D341Med (cell line): ENCODE measurements at regions not wholly inside any gene's neighbourhood (a gene's known extent, or its start where the extent isn't known, plus 50 kb on each side); places are given as distances from the start of the nearest gene placed in this dataset.

Source experiments
- DNase-seq: peaks from one replicate; pipeline ENCODE4 v3.0.0; 2012; ENCODE audit warnings: low spot score

DNA sequence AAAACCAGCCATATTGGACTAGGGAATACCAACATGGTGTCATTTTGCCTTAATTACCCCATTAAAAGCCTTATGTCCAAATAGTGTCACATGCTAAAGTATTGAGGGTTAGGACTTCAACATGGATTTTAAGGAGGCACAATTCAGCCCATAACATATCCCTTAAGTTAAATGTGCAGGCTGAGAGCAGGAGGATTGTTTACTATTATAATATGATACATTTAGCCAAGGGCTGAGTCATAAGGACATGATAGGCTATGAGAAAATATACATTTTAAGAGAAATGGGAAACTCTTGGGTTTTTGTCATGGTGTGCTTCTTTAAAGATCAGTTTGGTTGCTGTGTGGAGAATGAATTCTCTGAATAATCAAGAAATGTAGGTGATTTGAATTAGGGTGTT is 136.8 kb downstream of the RDH14 start:
- no peak for DNase-seq

DNA sequence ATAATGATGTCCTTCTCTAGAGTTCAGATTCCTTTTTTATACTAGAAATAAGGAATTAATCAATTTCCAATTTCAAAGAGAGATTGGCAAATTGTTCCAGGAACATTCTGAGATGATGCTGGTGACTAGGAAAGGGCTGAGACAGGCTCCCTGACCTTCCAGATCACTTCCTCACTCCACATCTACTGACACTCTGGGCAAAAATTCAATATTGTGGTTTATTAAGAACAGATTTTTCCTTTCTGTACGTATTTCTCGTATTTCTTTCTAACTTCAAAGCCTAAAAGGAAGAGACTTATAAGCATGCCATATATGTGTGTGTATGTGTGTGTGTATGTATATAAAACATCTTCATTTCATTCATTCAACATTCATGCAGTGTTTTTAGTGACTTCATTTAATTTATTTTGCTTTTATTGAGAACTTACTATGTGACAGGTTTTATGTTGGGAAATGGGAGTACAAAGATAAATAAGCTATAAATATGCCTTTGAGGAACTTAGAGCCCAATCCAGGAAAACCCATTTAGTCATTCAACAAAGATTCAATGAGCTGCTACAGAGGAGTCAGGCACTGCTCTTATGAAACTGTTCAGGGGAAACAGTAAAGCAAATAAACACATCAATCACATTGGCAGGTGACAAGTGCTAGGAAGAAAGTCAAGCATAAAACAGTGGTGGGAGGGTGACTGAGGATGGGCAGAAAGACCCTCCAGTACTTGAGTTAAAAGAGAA is 137.9 kb downstream of the RDH14 start:
- DNase-seq = no peak

DNA sequence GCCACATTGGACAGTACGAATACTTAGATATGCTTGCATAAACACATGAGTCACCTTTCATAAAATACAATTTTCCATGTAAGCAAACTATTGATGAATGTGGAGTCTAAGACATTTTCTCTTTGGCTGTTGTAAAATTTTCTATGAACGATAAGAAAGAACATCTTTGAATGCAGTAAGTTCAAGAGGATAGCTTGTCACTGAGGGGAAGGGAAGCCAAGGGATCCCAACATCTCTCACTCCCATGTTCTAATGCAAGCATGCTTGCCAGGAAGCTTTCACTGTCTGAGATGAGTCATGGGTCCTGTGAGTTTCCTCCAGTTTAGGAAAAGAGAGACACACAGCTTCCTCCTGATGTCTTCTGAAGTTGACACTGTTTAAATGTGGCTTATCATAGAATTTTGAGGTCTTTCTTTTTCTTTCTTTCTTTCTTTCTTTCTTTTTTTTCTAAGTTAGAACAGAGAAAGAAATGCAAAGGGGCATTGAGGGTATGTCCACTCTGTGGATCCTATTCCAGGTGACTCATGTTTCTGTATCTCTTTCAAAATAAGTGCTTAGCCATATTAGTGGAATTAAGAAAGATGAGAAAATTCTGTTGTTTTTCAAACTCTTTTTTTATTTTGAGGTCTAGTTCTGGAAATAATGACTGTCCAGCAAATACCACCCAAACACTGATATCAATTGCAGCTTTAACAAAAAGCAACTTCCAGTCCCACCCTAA is 146.6 kb downstream of the RDH14 start:
- DNase-seq = no peak

- no peak for DNase-seq
Observed at GRCh38 chr2:18412980-18413675, 147.3 kb downstream of the RDH14 start.

DNA sequence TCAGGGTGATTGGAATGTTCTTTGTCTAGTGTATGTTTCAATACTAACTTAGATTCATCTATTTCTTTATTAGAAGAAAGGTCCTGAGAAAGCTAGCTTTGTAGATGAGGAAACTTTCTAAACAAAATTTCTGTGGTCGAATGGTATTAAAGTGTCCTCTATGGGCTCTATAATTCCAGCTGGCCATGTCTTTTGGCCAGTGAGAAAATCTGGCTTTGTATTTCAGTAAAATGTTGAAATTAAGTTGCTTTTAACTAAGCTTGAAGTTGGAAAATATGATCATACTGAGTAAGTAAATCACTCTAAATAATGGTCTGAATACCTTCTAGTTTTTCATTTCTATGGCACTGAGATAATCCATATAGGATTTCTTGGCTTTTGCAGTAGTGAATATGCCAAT is 148.8 kb downstream of the RDH14 start:
- DNase-seq = no peak

GRCh38 chr2:18410543-18410942 is 149.9 kb downstream of the RDH14 start:
- DNase-seq = no peak

DNA sequence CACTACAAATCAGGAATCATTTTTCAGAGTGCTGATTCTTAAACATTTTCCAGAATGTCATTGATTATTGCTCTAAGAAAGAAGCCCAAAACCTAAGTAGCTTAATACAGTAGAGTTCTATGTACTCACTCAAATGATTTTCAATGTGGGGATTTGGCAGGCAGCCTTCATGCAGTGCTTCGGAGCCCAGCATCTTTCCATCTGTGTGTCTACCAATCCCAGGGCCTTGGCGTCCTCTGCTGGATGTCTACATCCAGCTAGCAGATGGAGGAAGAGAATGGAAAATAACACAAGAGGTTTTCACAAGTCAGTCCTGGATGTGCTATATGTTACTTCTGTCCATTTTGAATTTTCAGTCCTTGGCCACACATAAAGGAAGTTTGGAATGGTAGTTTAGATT is 151.8 kb downstream of the RDH14 start:
- DNase-seq = no peak

GRCh38 chr2:18406219-18406618 is 154.2 kb downstream of the RDH14 start:
- no peak for DNase-seq

- DNase-seq = no peak
Observed at GRCh38 chr2:18404708-18405107, 155.7 kb downstream of the RDH14 start.

- no peak for DNase-seq
Observed at GRCh38 chr2:18403921-18404522, 156.4 kb downstream of the RDH14 start.

- DNase-seq = no peak
Observed at GRCh38 chr2:18402831-18403230, 157.6 kb downstream of the RDH14 start.

- DNase-seq = no peak
Observed at GRCh38 chr2:18401471-18401870, 159.0 kb downstream of the RDH14 start.

GRCh38 chr2:18399601-18400000 is 160.9 kb downstream of the RDH14 start:
- DNase-seq = no peak

GRCh38 chr2:18398833-18399232 is 161.6 kb downstream of the RDH14 start:
- no peak for DNase-seq

DNA sequence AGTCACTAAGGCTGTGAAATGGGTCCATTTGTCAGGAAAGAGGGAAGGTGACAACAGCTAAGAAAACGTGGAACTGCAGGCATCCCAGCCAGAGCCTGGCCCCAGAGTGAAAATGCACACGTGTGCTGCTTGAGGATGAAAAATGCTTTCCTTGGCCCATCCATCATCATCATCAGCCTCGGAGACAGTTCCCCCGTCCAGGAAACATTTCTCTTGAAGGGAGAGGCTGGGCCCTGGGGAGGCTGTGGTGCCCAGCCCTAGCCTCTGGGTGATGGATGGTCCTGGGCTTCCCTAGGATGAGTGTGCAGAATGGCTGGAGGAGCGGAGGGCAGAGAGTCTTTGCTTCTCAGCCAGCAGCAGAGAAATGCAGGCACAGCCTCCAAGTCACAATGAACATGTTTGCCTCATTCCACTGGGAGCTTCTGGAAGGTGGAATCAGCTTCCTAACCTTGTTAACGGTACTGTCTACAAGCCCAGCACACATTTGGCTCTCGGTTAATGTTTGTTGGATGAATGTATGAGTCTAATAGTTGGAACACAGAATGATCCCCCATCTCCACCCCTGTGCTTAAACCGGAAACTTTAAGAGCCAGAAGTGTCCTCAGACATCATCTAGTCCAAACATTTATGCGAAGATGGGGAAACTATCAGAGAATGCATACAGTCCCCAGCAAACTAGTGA is 164.0 kb downstream of the RDH14 start:
- DNase-seq = no peak

DNA sequence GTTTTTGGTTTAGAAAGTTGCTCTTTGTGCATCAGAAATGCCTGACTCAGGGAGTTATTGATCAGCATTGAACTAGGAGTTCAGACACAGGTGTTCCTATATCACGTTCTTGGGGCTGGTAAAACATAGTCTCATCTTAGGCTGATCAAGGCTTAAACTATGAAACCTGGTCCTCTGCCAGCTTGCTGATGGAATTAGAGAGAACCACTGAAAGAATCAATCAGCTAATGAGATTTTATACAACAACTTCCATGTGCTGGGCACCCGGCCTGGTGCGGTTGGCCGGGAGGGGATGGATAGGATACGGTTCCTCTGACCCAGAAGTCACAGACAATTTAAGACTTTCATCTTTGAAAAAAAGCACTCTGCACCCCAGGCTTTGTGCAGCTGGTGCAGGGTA is 164.9 kb downstream of the RDH14 start:
- no peak for DNase-seq

- peak; percentile 61 for DNase-seq
Observed at GRCh38 chr2:18387441-18388206, 172.8 kb downstream of the RDH14 start.

- DNase-seq = no peak
Observed at GRCh38 chr2:18384242-18384641, 176.2 kb downstream of the RDH14 start.

DNA sequence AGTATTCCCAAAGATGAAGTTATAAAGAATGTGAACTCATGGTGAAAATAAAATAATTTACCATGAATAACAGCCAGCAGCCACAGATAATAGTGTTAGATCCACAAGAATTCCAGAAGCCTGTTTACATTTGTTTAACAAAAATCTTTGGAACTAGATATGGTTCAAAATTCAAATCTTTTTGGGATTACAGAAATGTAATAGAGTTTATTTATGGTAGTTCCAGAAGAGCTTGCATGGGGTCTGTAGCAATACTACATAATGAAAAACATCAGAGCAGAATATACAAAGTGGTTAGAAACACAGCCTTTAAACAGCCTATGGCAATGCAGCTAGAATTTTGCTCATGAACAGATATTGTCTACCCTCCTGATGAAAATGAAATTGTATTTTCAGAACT is 179.1 kb downstream of the RDH14 start:
- no peak for DNase-seq

- no peak for DNase-seq
Observed at GRCh38 chr2:18380321-18380720, 180.1 kb downstream of the RDH14 start.

DNA sequence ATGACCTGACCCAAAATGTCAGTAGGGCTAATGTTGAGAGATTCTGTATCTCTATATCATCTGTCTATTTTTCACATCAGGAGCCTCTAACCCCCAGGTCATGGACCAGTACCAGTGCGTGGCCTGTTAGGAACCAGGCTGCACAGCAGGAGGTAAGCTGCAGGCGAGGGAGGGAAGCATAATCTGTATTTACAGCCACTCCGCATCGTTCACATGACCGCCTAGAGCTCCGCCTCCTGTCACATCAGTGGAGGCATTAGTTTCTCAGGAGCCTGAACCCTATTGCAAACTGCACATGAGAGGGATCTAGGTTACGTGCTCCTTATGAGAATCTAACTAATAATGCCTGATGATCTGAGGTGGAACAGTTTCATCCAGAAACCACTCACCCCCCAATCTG is 180.6 kb downstream of the RDH14 start:
- DNase-seq = no peak
